Cardiac muscle cell (in vitro differentiated cells and primary cell): ENCODE measurements at regions not wholly inside any gene's neighbourhood (a gene's known extent, or its start where the extent isn't known, plus 50 kb on each side); places are given as distances from the start of the nearest gene placed in this dataset.

Experiments
- DNase-seq, 2 donors: peaks; one replicate each; pipeline versions ENCODE4 v3.0.0 to v3.0.0-alpha.2; 2010 to 2017; ENCODE audit warnings: low read depth in 1 of 2, low spot score in 1 of 2
- H3K27ac ChIP-seq: fragments of 200-600 bp; sonication (generic); 2 replicates; pipeline ENCODE4 v1.5.1; 2016
- H3K27me3 ChIP-seq: fragments of 200-600 bp; sonication (generic); 2 replicates; pipeline ENCODE4 v1.6.0; 2016; ENCODE audit warnings: control low read depth
- H3K36me3 ChIP-seq: fragments of 200-600 bp; sonication (generic); 2 replicates; pipeline ENCODE4 v1.5.1; 2016; ENCODE audit warnings: control low read depth
- H3K4me1 ChIP-seq: fragments of 200-600 bp; sonication (generic); 2 replicates; pipeline ENCODE4 v1.8.1; 2017; ENCODE audit warnings: low read depth, mild to moderate bottlenecking, mixed run types
- H3K4me3 ChIP-seq: fragments of 200-600 bp; sonication (generic); 2 replicates; pipeline ENCODE4 v1.5.1; 2016; ENCODE audit warnings: mild to moderate bottlenecking
- H3K9me3 ChIP-seq: fragments of 200-600 bp; sonication (generic); 2 replicates; pipeline ENCODE4 v1.5.1; 2017; ENCODE audit warnings: low read depth, mild to moderate bottlenecking, control low read depth
- TF ChIP-seq, protein P1 (sequence below): IDR thresholded peaks from 2 replicates; pipeline ENCODE4 v1.5.1; 2012; ENCODE audit warnings: low read depth, mild to moderate bottlenecking, low read length

DNA sequence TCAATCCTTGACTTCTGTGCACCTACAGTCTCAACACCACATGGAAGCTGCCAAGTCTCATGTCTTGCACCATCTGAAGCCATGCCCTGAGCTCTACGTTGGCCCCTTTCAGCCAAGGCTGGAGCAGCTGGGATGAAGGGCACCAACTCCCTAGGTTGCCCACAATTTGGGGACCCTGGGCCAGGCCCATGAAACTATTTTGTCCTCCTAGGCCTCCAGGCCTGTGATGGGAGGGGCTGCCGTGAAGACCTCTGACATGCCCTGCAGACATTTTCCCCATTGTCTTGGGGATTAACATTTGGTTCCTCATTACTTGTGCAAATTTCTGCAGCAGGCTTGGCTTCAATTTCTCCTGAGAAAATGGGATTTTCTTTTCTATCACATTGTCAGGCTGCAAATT is 285.1 kb downstream of the DTWD2 start:
- H3K27ac ChIP-seq, result no peak overlapping the region
- no peaks in the 10 kb centered on the region for H3K27me3 ChIP-seq
- TF ChIP-seq, protein P1, sequence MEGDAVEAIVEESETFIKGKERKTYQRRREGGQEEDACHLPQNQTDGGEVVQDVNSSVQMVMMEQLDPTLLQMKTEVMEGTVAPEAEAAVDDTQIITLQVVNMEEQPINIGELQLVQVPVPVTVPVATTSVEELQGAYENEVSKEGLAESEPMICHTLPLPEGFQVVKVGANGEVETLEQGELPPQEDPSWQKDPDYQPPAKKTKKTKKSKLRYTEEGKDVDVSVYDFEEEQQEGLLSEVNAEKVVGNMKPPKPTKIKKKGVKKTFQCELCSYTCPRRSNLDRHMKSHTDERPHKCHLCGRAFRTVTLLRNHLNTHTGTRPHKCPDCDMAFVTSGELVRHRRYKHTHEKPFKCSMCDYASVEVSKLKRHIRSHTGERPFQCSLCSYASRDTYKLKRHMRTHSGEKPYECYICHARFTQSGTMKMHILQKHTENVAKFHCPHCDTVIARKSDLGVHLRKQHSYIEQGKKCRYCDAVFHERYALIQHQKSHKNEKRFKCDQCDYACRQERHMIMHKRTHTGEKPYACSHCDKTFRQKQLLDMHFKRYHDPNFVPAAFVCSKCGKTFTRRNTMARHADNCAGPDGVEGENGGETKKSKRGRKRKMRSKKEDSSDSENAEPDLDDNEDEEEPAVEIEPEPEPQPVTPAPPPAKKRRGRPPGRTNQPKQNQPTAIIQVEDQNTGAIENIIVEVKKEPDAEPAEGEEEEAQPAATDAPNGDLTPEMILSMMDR, result no peak
- no peak for DNase-seq
- H3K9me3 ChIP-seq, result no peaks in the 10 kb centered on the region
- no peaks in the 10 kb centered on the region for H3K4me1 ChIP-seq
- H3K4me3 ChIP-seq, result no peak overlapping the region
- H3K36me3 ChIP-seq, result no peaks in the 10 kb centered on the region

DNA sequence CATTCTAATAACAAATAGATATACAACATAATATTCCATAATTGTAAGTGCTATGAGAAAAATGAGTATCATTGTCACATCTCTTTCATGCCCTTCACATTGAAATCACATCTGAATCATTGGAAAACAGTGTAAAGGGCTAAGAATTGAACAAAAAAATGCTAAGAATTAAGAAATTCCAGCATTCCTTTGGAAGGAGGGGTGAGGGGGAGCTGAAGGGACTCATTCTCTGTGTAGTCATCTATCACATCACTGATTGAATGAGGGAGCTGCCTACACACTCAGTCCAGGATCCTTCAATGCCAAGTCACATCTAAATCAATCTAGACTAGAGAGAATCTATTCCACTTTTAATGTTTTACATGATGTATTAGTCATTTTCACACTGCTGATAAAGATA is 286.6 kb downstream of the DTWD2 start:
- H3K4me1 ChIP-seq, result no peaks in the 10 kb centered on the region
- DNase-seq, result no peak
- no peaks in the 10 kb centered on the region for H3K27me3 ChIP-seq
- TF ChIP-seq, protein P1, result no peak
- no peaks in the 10 kb centered on the region for H3K36me3 ChIP-seq
- no peak overlapping the region for H3K4me3 ChIP-seq
- H3K27ac ChIP-seq, result no peak overlapping the region
- H3K9me3 ChIP-seq, result no peaks in the 10 kb centered on the region

DNA sequence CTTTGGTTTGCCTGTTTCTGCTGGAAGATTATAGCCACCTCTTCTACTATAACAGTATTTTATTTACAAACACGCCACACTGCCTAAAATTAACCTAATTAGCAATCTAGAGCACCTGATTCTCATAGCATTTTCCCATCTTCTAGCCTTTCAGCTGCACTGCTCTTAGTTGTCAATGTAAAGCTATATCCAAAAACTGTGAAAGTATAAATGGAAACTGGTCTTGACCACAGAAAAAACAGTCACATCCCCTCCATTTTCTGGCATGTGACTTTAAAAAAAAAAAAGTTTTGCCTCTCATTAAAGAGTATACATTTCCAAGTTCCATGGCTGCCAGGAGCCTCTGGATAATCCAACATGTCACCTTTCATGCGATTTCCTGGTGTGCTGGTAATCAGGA is 287.8 kb downstream of the DTWD2 start:
- Histone ChIP-seq H3K9me3 (no peaks in the 10 kb centered on the region), H3K4me3 (no peak overlapping the region), H3K4me1 (no peaks in the 10 kb centered on the region), H3K27me3 (no peaks in the 10 kb centered on the region), H3K27ac (no peak overlapping the region), H3K36me3 (no peaks in the 10 kb centered on the region)
- no peak for DNase-seq
- TF ChIP-seq, protein P1, result no peak

DNA sequence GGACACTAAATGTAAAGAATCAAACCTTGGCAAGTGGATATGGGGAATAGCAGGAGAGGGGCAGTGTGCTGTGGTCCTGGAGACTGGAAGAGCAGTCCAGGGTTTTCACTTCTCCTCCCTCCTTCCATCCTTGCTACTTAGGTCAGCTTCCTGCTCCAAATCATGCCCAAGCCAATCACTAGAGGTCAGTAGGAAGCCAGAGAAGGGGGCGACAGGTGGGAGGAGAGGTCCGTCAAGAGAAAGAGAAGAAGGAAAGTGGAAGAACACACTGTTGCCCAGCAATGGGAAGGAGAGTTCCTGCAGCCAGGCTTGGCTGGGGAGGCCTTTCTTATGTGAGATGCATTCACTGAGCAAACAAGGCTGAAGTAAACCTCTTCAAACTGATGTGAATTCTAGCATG is 289.6 kb downstream of the DTWD2 start:
- H3K4me3 ChIP-seq, result no peak overlapping the region
- H3K4me1 ChIP-seq, result no peaks in the 10 kb centered on the region
- DNase-seq, result peak in 1 of 2 donors; percentile 16
- no peaks in the 10 kb centered on the region for H3K9me3 ChIP-seq
- no peaks in the 10 kb centered on the region for H3K36me3 ChIP-seq
- no peaks in the 10 kb centered on the region for H3K27me3 ChIP-seq
- no peak overlapping the region for H3K27ac ChIP-seq
- TF ChIP-seq, protein P1, result no peak

DNA sequence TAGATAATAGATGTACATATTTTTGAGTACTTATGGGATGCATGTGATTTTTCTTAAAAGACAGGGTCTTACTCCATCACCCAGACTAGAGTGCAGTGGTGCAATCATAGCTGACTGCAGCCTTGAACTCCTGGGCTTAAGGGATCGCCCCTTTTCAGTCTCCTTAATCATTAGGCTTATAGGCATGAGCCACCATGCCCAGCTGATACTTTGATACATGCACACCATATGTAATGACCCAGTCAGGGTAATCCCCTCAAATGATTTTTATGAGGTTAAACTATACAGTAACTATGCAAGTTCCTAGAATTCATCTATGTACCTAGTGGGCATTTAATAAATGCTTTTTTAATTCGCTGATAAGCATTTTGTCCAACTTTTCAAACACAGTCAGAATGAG is 292.3 kb downstream of the DTWD2 start:
- Histone ChIP-seq H3K4me1 (peaks cover 7% of the 10 kb centered on the region), H3K4me3 (no peak overlapping the region), H3K27ac (no peak overlapping the region), H3K36me3 (no peaks in the 10 kb centered on the region), H3K27me3 (no peaks in the 10 kb centered on the region), H3K9me3 (no peaks in the 10 kb centered on the region)
- TF ChIP-seq, protein P1, result no peak
- DNase-seq, result no peak

DNA sequence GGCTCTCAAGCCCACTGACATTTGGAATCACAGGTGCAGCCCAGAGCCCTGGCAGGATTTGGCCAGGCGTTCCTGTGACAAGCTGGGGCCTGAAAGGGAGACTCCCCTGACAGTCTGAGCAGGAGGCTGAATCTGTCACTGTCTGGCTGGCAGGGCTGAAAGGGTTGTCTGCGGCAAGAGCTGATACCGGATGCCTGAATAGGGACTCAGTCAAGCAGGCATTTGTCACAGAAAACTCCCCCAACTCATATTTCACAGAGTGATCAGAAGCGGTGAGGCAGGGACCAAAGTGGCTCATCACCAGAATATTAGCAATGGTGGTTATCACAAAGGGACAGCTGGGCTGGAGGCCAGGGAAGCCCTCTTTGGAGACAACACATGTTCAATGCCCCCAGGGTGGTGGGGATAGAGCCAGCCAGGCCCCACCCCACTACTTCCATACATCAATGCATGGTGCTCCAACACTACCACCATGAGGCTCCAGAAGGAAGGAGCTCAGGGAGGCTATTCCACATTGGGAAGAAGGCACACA is 295.5 kb downstream of the DTWD2 start:
- no peaks in the 10 kb centered on the region for H3K36me3 ChIP-seq
- H3K27ac ChIP-seq, result no peak overlapping the region
- TF ChIP-seq, protein P1, result no peak
- H3K4me3 ChIP-seq, result no peak overlapping the region
- peak in 1 of 2 donors; percentile 42 for DNase-seq
- H3K27me3 ChIP-seq, result no peaks in the 10 kb centered on the region
- no peaks in the 10 kb centered on the region for H3K9me3 ChIP-seq
- H3K4me1 ChIP-seq, result peaks cover 7% of the 10 kb centered on the region
